H9 (cell line): ENCODE measurements at regions not wholly inside any gene's neighbourhood (a gene's known extent, or its start where the extent isn't known, plus 50 kb on each side); places are given as distances from the start of the nearest gene placed in this dataset.
A peak's percentile ranks its signal among the peaks of the same experiment; 100 is the strongest.

Experiments
- DNase-seq: peaks from one replicate; pipeline ENCODE4 v3.0.0-alpha.2; 2017
- H2AFZ ChIP-seq: one replicate; pipeline ENCODE4 v1.6.1; 2013; ENCODE audit warnings: mild to moderate bottlenecking, low read length, control low read depth, moderate library complexity
- H2AK5ac ChIP-seq: 2 replicates; pipeline ENCODE4 v1.6.1; 2013; ENCODE audit warnings: low read length, control low read depth, mixed read lengths; ENCODE audit not compliant: insufficient read length
- H2BK120ac ChIP-seq: one replicate; pipeline ENCODE4 v1.6.1; 2013; ENCODE audit warnings: low read depth, mild to moderate bottlenecking, low read length, control low read depth, inconsistent platforms; ENCODE audit not compliant: poor library complexity, severe bottlenecking
- H2BK12ac ChIP-seq: 2 replicates; pipeline ENCODE4 v1.6.1; 2013; ENCODE audit warnings: low read length, control low read depth, mixed read lengths, low read depth; ENCODE audit not compliant: insufficient read length
- H2BK15ac ChIP-seq: 2 replicates; pipeline ENCODE4 v1.6.1; 2013; ENCODE audit warnings: low read depth, low read length, control low read depth
- H2BK20ac ChIP-seq: one replicate; pipeline ENCODE4 v1.6.1; 2013; ENCODE audit warnings: low read depth, mild to moderate bottlenecking, low read length, control low read depth, inconsistent platforms; ENCODE audit not compliant: poor library complexity, severe bottlenecking
- H2BK5ac ChIP-seq: 2 replicates; pipeline ENCODE4 v1.6.1; 2013; ENCODE audit warnings: low read length, control low read depth, mixed read lengths; ENCODE audit not compliant: insufficient read length
- H3K14ac ChIP-seq: 2 replicates; pipeline ENCODE4 v1.6.1; 2013; ENCODE audit warnings: low read length, control low read depth; ENCODE audit not compliant: insufficient read depth
- H3K18ac ChIP-seq: 2 replicates; pipeline ENCODE4 v1.6.1; 2013; ENCODE audit warnings: low read depth, mild to moderate bottlenecking, mixed read lengths, low read length, control low read depth; ENCODE audit not compliant: insufficient read length
- H3K23ac ChIP-seq: 2 replicates; pipeline ENCODE4 v1.6.1; 2013; ENCODE audit warnings: low read length, control low read depth, mixed read lengths, low read depth; ENCODE audit not compliant: insufficient read length
- H3K23me2 ChIP-seq: 2 replicates; pipeline ENCODE4 v1.6.1; 2013; ENCODE audit warnings: low read depth, mild to moderate bottlenecking, mixed read lengths, low read length, control low read depth; ENCODE audit not compliant: insufficient read length, poor library complexity, severe bottlenecking
- H3K27ac ChIP-seq: 2 replicates; pipeline ENCODE4 v1.5.1; 2013; ENCODE audit warnings: low read length, control low read depth, mixed read lengths, low read depth; ENCODE audit not compliant: insufficient read length
- H3K27me3 ChIP-seq: 2 replicates; pipeline ENCODE4 v1.6.1; 2013; ENCODE audit warnings: low read length, control low read depth, inconsistent platforms; ENCODE audit not compliant: insufficient read depth
- H3K4ac ChIP-seq: 2 replicates; pipeline ENCODE4 v1.6.1; 2013; ENCODE audit warnings: low read depth, mild to moderate bottlenecking, control low read depth, inconsistent platforms, low read length, moderate library complexity
- H3K4me1 ChIP-seq: 2 replicates; pipeline ENCODE4 v1.6.1; 2013; ENCODE audit warnings: low read length, control low read depth, inconsistent platforms; ENCODE audit not compliant: insufficient read depth
- H3K4me2 ChIP-seq: 2 replicates; pipeline ENCODE4 v1.6.1; 2013; ENCODE audit warnings: low read length, control low read depth, mixed read lengths; ENCODE audit not compliant: insufficient read length, insufficient read depth
- H3K56ac ChIP-seq: 2 replicates; pipeline ENCODE4 v1.6.1; 2013; ENCODE audit warnings: low read depth, mild to moderate bottlenecking, mixed read lengths, low read length, control low read depth; ENCODE audit not compliant: insufficient read length
- H3K79me1 ChIP-seq: 2 replicates; pipeline ENCODE4 v1.6.1; 2013; ENCODE audit warnings: low read depth, mild to moderate bottlenecking, moderate library complexity, low read length, control low read depth, inconsistent platforms; ENCODE audit not compliant: insufficient read depth, poor library complexity, severe bottlenecking
- H3K79me2 ChIP-seq: 2 replicates; pipeline ENCODE4 v1.6.1; 2013; ENCODE audit warnings: low read length, control low read depth, inconsistent platforms; ENCODE audit not compliant: insufficient read depth
- H3K9ac ChIP-seq: 2 replicates; pipeline ENCODE4 v1.6.1; 2013; ENCODE audit warnings: low read length, control low read depth, mixed read lengths; ENCODE audit not compliant: insufficient read length; ENCODE audit errors: extremely low read depth
- H3K9me3 ChIP-seq: one replicate; pipeline ENCODE4 v1.6.1; 2013; ENCODE audit warnings: low read depth, low read length, inconsistent platforms; ENCODE audit not compliant: control insufficient read depth
- H3T11ph ChIP-seq: one replicate; pipeline ENCODE4 v1.6.1; 2013; ENCODE audit warnings: mild to moderate bottlenecking, low read length, control low read depth, inconsistent platforms
- H4K20me1 ChIP-seq: one replicate; pipeline ENCODE4 v1.6.1; 2013; ENCODE audit not compliant: control insufficient read depth, insufficient read length, insufficient read depth
- H4K5ac ChIP-seq: 2 replicates; pipeline ENCODE4 v1.6.1; 2013; ENCODE audit warnings: low read depth, mild to moderate bottlenecking, mixed read lengths, low read length, control low read depth; ENCODE audit not compliant: insufficient read length
- H4K8ac ChIP-seq: replicated peaks from 2 replicates; pipeline ENCODE4 v1.6.1; 2013; ENCODE audit warnings: low read length, control low read depth, mixed read lengths, low read depth; ENCODE audit not compliant: insufficient read length
- H4K91ac ChIP-seq: 2 replicates; pipeline ENCODE4 v1.6.1; 2013; ENCODE audit warnings: low read depth, mild to moderate bottlenecking, moderate library complexity, mixed read lengths, low read length, control low read depth; ENCODE audit not compliant: insufficient read length
- H3K27ac Mint-ChIP-seq, 3 experiments: 2 replicates in 2 of 3; 3 replicates in 1 of 3; pipeline ENCODE4 v1.8.0; 2020 to 2021; ENCODE audit warnings: mixed read lengths in 3 of 3, mild to moderate bottlenecking in 1 of 3, moderate library complexity in 1 of 3
- H3K27me3 Mint-ChIP-seq: 2 replicates; pipeline ENCODE4 v1.8.0; 2021; ENCODE audit warnings: low read depth, mild to moderate bottlenecking, moderate library complexity, mixed read lengths
- H3K36me3 Mint-ChIP-seq, 3 experiments: 2 replicates in 2 of 3; 3 replicates in 1 of 3; pipeline ENCODE4 v1.8.0; 2020 to 2021; ENCODE audit warnings: low read depth in 3 of 3, mixed read lengths in 3 of 3; ENCODE audit not compliant: insufficient read depth in 1 of 3
- H3K4me1 Mint-ChIP-seq, 2 experiments: 2 replicates each; pipeline ENCODE4 v1.8.0; 2020; ENCODE audit warnings: mixed read lengths in 2 of 2
- H3K4me3 Mint-ChIP-seq, 2 experiments: 2 replicates in 1 of 2; 3 replicates in 1 of 2; pipeline ENCODE4 v1.8.0; 2020 to 2021; ENCODE audit warnings: mild to moderate bottlenecking in 2 of 2, mixed read lengths in 2 of 2, moderate library complexity in 1 of 2
- H3K9me3 Mint-ChIP-seq, 2 experiments: 2 replicates in 1 of 2; 3 replicates in 1 of 2; pipeline ENCODE4 v1.8.0; 2020; ENCODE audit warnings: mild to moderate bottlenecking in 2 of 2, mixed read lengths in 2 of 2, moderate library complexity in 1 of 2
- WGBS: extraction: QIAGEN DNeasy Blood & Tissue Kit; methylation state at CpG from one replicate; pipeline ENCODE4 v1.1.7; 2013; ENCODE audit warnings: missing lambda C conversion rate, low lambda C conversion rate, mixed read lengths; ENCODE audit not compliant: insufficient read length; ENCODE audit errors: extremely low coverage; 5-methylcytosine and 5-hydroxymethylcytosine counted together
- TF ChIP-seq, protein P1 (sequence below): fragments of 200-600 bp; sonication (generic); conservative IDR thresholded peaks from 3 replicates; pipeline ENCODE4 v1.8.0; 2021; ENCODE audit warnings: antibody characterized with exemption, mild to moderate bottlenecking

DNA sequence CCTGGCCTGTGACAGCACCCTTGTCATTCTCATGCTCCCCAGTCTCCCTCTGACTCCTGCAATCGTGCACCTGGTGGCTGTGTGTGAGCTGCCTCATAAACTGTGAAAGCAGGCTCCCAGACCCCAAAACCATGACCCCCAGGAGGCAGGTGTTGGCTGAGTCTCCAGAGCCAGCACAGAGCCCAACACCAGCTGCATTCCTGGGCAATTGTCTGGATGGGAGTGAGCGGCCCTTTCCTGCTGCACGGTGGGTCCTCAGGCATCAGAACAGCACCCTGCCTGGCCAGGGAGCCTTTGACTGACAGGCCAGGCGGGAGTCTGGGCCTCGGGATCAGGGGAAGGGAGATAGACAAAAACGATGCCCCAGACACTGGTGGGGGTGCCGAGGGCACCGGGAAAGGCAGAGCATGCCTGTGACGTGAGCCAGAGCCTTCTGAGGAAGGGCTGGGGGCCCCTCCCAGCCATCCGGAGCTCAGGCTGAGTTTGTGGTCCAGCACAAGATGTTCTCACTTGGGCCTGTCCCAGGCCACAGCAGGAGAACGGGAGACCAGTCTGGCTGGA is 135.1 kb upstream of the GPC1 start:
- no CpG with 5 or more reads among the region's 11 CpGs for WGBS
- DNase-seq = peak; percentile 27
- Histone ChIP-seq H2BK12ac (no peak overlapping the region), H2BK120ac (no peak overlapping the region), H3K23ac (no peak overlapping the region), H3K4me2 (no peak overlapping the region), H3K9ac (no peak overlapping the region), H3K79me1 (no peaks in the 10 kb centered on the region), H3K27ac (no peak overlapping the region), H2BK20ac (no peak overlapping the region), H2AK5ac (no peak overlapping the region), H2BK15ac (no peak overlapping the region), H4K91ac (no peak overlapping the region), H3K27me3 (no peaks in the 10 kb centered on the region), H3K4me1 (no peaks in the 10 kb centered on the region), H3K79me2 (no peaks in the 10 kb centered on the region), H4K5ac (no peak overlapping the region), H3K23me2 (no peaks in the 10 kb centered on the region), H2BK5ac (no peak overlapping the region), H4K20me1 (no peaks in the 10 kb centered on the region), H3K56ac (no peak overlapping the region), H3K14ac (no peak overlapping the region; the same call in 1 of the 2 replicates), H2AFZ (no peak overlapping the region), H4K8ac (no peak overlapping the region), H3K4ac (no peak overlapping the region), H3K9me3 (no peaks in the 10 kb centered on the region), H3K18ac (no peak overlapping the region), H3T11ph (no peak overlapping the region)
- no peaks in the 10 kb centered on the region for H3K9me3 Mint-ChIP-seq
- TF ChIP-seq, protein P1, sequence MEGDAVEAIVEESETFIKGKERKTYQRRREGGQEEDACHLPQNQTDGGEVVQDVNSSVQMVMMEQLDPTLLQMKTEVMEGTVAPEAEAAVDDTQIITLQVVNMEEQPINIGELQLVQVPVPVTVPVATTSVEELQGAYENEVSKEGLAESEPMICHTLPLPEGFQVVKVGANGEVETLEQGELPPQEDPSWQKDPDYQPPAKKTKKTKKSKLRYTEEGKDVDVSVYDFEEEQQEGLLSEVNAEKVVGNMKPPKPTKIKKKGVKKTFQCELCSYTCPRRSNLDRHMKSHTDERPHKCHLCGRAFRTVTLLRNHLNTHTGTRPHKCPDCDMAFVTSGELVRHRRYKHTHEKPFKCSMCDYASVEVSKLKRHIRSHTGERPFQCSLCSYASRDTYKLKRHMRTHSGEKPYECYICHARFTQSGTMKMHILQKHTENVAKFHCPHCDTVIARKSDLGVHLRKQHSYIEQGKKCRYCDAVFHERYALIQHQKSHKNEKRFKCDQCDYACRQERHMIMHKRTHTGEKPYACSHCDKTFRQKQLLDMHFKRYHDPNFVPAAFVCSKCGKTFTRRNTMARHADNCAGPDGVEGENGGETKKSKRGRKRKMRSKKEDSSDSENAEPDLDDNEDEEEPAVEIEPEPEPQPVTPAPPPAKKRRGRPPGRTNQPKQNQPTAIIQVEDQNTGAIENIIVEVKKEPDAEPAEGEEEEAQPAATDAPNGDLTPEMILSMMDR = no peak
- no peaks in the 10 kb centered on the region; the same call in 1 of the 2 replicates for H3K27me3 Mint-ChIP-seq
- peaks cover 10 to 28% of the 10 kb centered on the region in 2 experiments for H3K4me1 Mint-ChIP-seq
- H3K4me3 Mint-ChIP-seq = no peak overlapping the region
- H3K27ac Mint-ChIP-seq = peak overlapping the region in 1 of 3 experiments; percentile 62; a peak in 1 of 7 replicates
- no peaks in the 10 kb centered on the region; a peak in 1 of 7 replicates for H3K36me3 Mint-ChIP-seq
